ENCODE measurements at regions not wholly inside any gene's neighbourhood (a gene's known extent, or its start where the extent isn't known, plus 50 kb on each side); places are given as distances from the start of the nearest gene placed in this dataset.

- peaks cover 3 to 14% (median 5%) of the 10 kb centered on the region in 3 donors for H3K4me1 ChIP-seq (ENCODE audit: control insufficient read depth in 3 of 3, insufficient read depth in 3 of 3, low read length in 3 of 3)
- H3K36me3 ChIP-seq (ENCODE audit: control insufficient read depth in 3 of 3, insufficient read depth in 3 of 3, low read length in 3 of 3): no peaks in the 10 kb centered on the region
- no peak overlapping the region for H3K27ac ChIP-seq (ENCODE audit: low read depth, low read length)
- no peak overlapping the region for H3K4me3 ChIP-seq (ENCODE audit: low read length in 3 of 3)
- no peak overlapping the region for H3K9ac ChIP-seq (ENCODE audit: low read depth in 1 of 3, low read length in 3 of 3)
- H3K27me3 ChIP-seq (ENCODE audit: control insufficient read depth in 3 of 3, insufficient read depth in 3 of 3, low read length in 3 of 3): no peaks in the 10 kb centered on the region
- H3K9me3 ChIP-seq (ENCODE audit: control insufficient read depth in 3 of 3, low read length in 3 of 3): no peaks in the 10 kb centered on the region
Observed at GRCh38 chr9:16139774-16140173, 586.9 kb downstream of the CCDC171 start.

- Histone ChIP-seq H3K36me3 (ENCODE audit: control insufficient read depth in 3 of 3, insufficient read depth in 3 of 3, low read length in 3 of 3) (no peaks in the 10 kb centered on the region), H3K4me3 (ENCODE audit: low read length in 3 of 3) (no peak overlapping the region), H3K9ac (ENCODE audit: low read depth in 1 of 3, low read length in 3 of 3) (no peak overlapping the region), H3K9me3 (ENCODE audit: control insufficient read depth in 3 of 3, low read length in 3 of 3) (no peaks in the 10 kb centered on the region), H3K4me1 (ENCODE audit: control insufficient read depth in 3 of 3, insufficient read depth in 3 of 3, low read length in 3 of 3) (peaks cover 0 to 14% (median 3%) of the 10 kb centered on the region in 3 donors), H3K27ac (ENCODE audit: low read depth, low read length) (no peak overlapping the region), H3K27me3 (ENCODE audit: control insufficient read depth in 3 of 3, insufficient read depth in 3 of 3, low read length in 3 of 3) (no peaks in the 10 kb centered on the region)
Observed at GRCh38 chr9:16143310-16143709, 590.5 kb downstream of the CCDC171 start.

GRCh38 chr9:16143947-16144890 lies 591.4 kb downstream of the CCDC171 start:
- H3K36me3 ChIP-seq (ENCODE audit: control insufficient read depth in 3 of 3, insufficient read depth in 3 of 3, low read length in 3 of 3): no peaks in the 10 kb centered on the region
- H3K27me3 ChIP-seq (ENCODE audit: control insufficient read depth in 3 of 3, insufficient read depth in 3 of 3, low read length in 3 of 3): no peaks in the 10 kb centered on the region
- no peak overlapping the region for H3K4me3 ChIP-seq (ENCODE audit: low read length in 3 of 3)
- H3K9me3 ChIP-seq (ENCODE audit: control insufficient read depth in 3 of 3, low read length in 3 of 3): no peaks in the 10 kb centered on the region
- peaks cover 0 to 10% (median 3%) of the 10 kb centered on the region in 3 donors for H3K4me1 ChIP-seq (ENCODE audit: control insufficient read depth in 3 of 3, insufficient read depth in 3 of 3, low read length in 3 of 3)
- no peak overlapping the region for H3K9ac ChIP-seq (ENCODE audit: low read depth in 1 of 3, low read length in 3 of 3)
- no peak overlapping the region for H3K27ac ChIP-seq (ENCODE audit: low read depth, low read length)

GRCh38 chr9:16145196-16145950 lies 592.5 kb downstream of the CCDC171 start:
- no peak overlapping the region for H3K27ac ChIP-seq (ENCODE audit: low read depth, low read length)
- no peaks in the 10 kb centered on the region for H3K27me3 ChIP-seq (ENCODE audit: control insufficient read depth in 3 of 3, insufficient read depth in 3 of 3, low read length in 3 of 3)
- H3K4me3 ChIP-seq (ENCODE audit: low read length in 3 of 3): no peak overlapping the region
- H3K9me3 ChIP-seq (ENCODE audit: control insufficient read depth in 3 of 3, low read length in 3 of 3): no peaks in the 10 kb centered on the region
- H3K9ac ChIP-seq (ENCODE audit: low read depth in 1 of 3, low read length in 3 of 3): no peak overlapping the region
- H3K36me3 ChIP-seq (ENCODE audit: control insufficient read depth in 3 of 3, insufficient read depth in 3 of 3, low read length in 3 of 3): no peaks in the 10 kb centered on the region
- no peaks in the 10 kb centered on the region for H3K4me1 ChIP-seq (ENCODE audit: control insufficient read depth in 3 of 3, insufficient read depth in 3 of 3, low read length in 3 of 3)

GRCh38 chr9:16147726-16148125 lies 594.9 kb downstream of the CCDC171 start:
- Histone ChIP-seq H3K4me3 (ENCODE audit: low read length in 3 of 3) (no peak overlapping the region), H3K4me1 (ENCODE audit: control insufficient read depth in 3 of 3, insufficient read depth in 3 of 3, low read length in 3 of 3) (no peaks in the 10 kb centered on the region), H3K36me3 (ENCODE audit: control insufficient read depth in 3 of 3, insufficient read depth in 3 of 3, low read length in 3 of 3) (no peaks in the 10 kb centered on the region), H3K27ac (ENCODE audit: low read depth, low read length) (no peak overlapping the region), H3K9ac (ENCODE audit: low read depth in 1 of 3, low read length in 3 of 3) (no peak overlapping the region), H3K9me3 (ENCODE audit: control insufficient read depth in 3 of 3, low read length in 3 of 3) (no peaks in the 10 kb centered on the region), H3K27me3 (ENCODE audit: control insufficient read depth in 3 of 3, insufficient read depth in 3 of 3, low read length in 3 of 3) (no peaks in the 10 kb centered on the region)

GRCh38 chr9:16150501-16150900 lies 597.7 kb downstream of the CCDC171 start:
- no peaks in the 10 kb centered on the region for H3K4me1 ChIP-seq (ENCODE audit: control insufficient read depth in 3 of 3, insufficient read depth in 3 of 3, low read length in 3 of 3)
- no peak overlapping the region for H3K4me3 ChIP-seq (ENCODE audit: low read length in 3 of 3)
- no peaks in the 10 kb centered on the region for H3K9me3 ChIP-seq (ENCODE audit: control insufficient read depth in 3 of 3, low read length in 3 of 3)
- H3K9ac ChIP-seq (ENCODE audit: low read depth in 1 of 3, low read length in 3 of 3): no peak overlapping the region
- H3K27ac ChIP-seq (ENCODE audit: low read depth, low read length): no peak overlapping the region
- peaks cover 0 to 5% (median 0%) of the 10 kb centered on the region in 3 donors for H3K27me3 ChIP-seq (ENCODE audit: control insufficient read depth in 3 of 3, insufficient read depth in 3 of 3, low read length in 3 of 3)
- no peaks in the 10 kb centered on the region for H3K36me3 ChIP-seq (ENCODE audit: control insufficient read depth in 3 of 3, insufficient read depth in 3 of 3, low read length in 3 of 3)

GRCh38 chr9:16150938-16151650 lies 598.3 kb downstream of the CCDC171 start:
- Histone ChIP-seq H3K4me1 (ENCODE audit: control insufficient read depth in 3 of 3, insufficient read depth in 3 of 3, low read length in 3 of 3) (no peaks in the 10 kb centered on the region), H3K27me3 (ENCODE audit: control insufficient read depth in 3 of 3, insufficient read depth in 3 of 3, low read length in 3 of 3) (peaks cover 0 to 5% (median 0%) of the 10 kb centered on the region in 3 donors), H3K27ac (ENCODE audit: low read depth, low read length) (no peak overlapping the region), H3K9me3 (ENCODE audit: control insufficient read depth in 3 of 3, low read length in 3 of 3) (no peaks in the 10 kb centered on the region), H3K4me3 (ENCODE audit: low read length in 3 of 3) (no peak overlapping the region), H3K9ac (ENCODE audit: low read depth in 1 of 3, low read length in 3 of 3) (no peak overlapping the region), H3K36me3 (ENCODE audit: control insufficient read depth in 3 of 3, insufficient read depth in 3 of 3, low read length in 3 of 3) (no peaks in the 10 kb centered on the region)

GRCh38 chr9:16152276-16153101 lies 599.6 kb downstream of the CCDC171 start:
- no peak overlapping the region for H3K4me3 ChIP-seq (ENCODE audit: low read length in 3 of 3)
- peaks cover 0 to 5% (median 0%) of the 10 kb centered on the region in 3 donors for H3K27me3 ChIP-seq (ENCODE audit: control insufficient read depth in 3 of 3, insufficient read depth in 3 of 3, low read length in 3 of 3)
- H3K9ac ChIP-seq (ENCODE audit: low read depth in 1 of 3, low read length in 3 of 3): no peak overlapping the region
- H3K27ac ChIP-seq (ENCODE audit: low read depth, low read length): no peak overlapping the region
- no peaks in the 10 kb centered on the region for H3K4me1 ChIP-seq (ENCODE audit: control insufficient read depth in 3 of 3, insufficient read depth in 3 of 3, low read length in 3 of 3)
- H3K36me3 ChIP-seq (ENCODE audit: control insufficient read depth in 3 of 3, insufficient read depth in 3 of 3, low read length in 3 of 3): no peaks in the 10 kb centered on the region
- no peaks in the 10 kb centered on the region for H3K9me3 ChIP-seq (ENCODE audit: control insufficient read depth in 3 of 3, low read length in 3 of 3)

- no peak overlapping the region for H3K9ac ChIP-seq (ENCODE audit: low read depth in 1 of 3, low read length in 3 of 3)
- H3K4me1 ChIP-seq (ENCODE audit: control insufficient read depth in 3 of 3, insufficient read depth in 3 of 3, low read length in 3 of 3): no peaks in the 10 kb centered on the region
- no peaks in the 10 kb centered on the region for H3K36me3 ChIP-seq (ENCODE audit: control insufficient read depth in 3 of 3, insufficient read depth in 3 of 3, low read length in 3 of 3)
- no peak overlapping the region for H3K4me3 ChIP-seq (ENCODE audit: low read length in 3 of 3)
- no peak overlapping the region for H3K27ac ChIP-seq (ENCODE audit: low read depth, low read length)
- no peaks in the 10 kb centered on the region for H3K9me3 ChIP-seq (ENCODE audit: control insufficient read depth in 3 of 3, low read length in 3 of 3)
- H3K27me3 ChIP-seq (ENCODE audit: control insufficient read depth in 3 of 3, insufficient read depth in 3 of 3, low read length in 3 of 3): peaks cover 0 to 5% (median 0%) of the 10 kb centered on the region in 3 donors
Observed at GRCh38 chr9:16153221-16153620, 600.4 kb downstream of the CCDC171 start.

Measured in skeletal muscle tissue (tissue), 3 donors.